Endothelial cell of umbilical vein (primary cell): ENCODE measurements at regions not wholly inside any gene's neighbourhood (a gene's known extent, or its start where the extent isn't known, plus 50 kb on each side); places are given as distances from the start of the nearest gene placed in this dataset.

ENCODE experiments used
- BruUV-seq: library from RNA; stranded (reverse); fragments of 400-500 nt; replicated peaks from 2 replicates; lab custom pipeline; 2021; lab: Mats Ljungman, UMichigan
- CTCF ChIA-PET: fragments of 300-600, 350-600 bp; sonication (Branson Sonifier 250); formaldehyde crosslinking; loops from one replicate; lab custom pipeline; 2021; ENCODE audit warnings: antibody characterized with exemption, inconsistent platforms; lab: Charles Lee
- POLR2A ChIA-PET: fragments of 300-600, 350-600 bp; sonication (Branson Sonifier 250); formaldehyde crosslinking; loops from one replicate; lab custom pipeline; 2021; ENCODE audit warnings: antibody characterized with exemption, inconsistent platforms; lab: Charles Lee
- DNase-seq: peaks from one replicate; pipeline ENCODE4 v3.0.0-alpha.2; 2011; ENCODE audit warnings: low read depth, low spot score
- FAIRE-seq: peaks from 2 replicates; lab custom pipeline; 2011; peaks lifted over from hg19 to GRCh38; lab: Jason Lieb, UNC
- H2AFZ ChIP-seq: 2 replicates; pipeline ENCODE4 v1.6.0; 2012; ENCODE audit warnings: low read depth, low read length, control low read depth, inconsistent platforms
- H3K27ac ChIP-seq: 2 replicates; pipeline ENCODE4 v1.5.1; 2011; ENCODE audit warnings: low read depth, mild to moderate bottlenecking, control low read depth, low read length, moderate library complexity; ENCODE audit not compliant: insufficient read depth
- H3K27me3 ChIP-seq, 2 experiments: 2 replicates each; pipeline versions ENCODE4 v1.6.0 to v1.6.1; 2011; ENCODE audit warnings: low read length in 2 of 2, mixed read lengths in 1 of 2; ENCODE audit not compliant: control insufficient read depth in 2 of 2, insufficient read depth in 2 of 2
- H3K36me3 ChIP-seq, 2 experiments: 2 replicates in 1 of 2; 3 replicates in 1 of 2; pipeline ENCODE4 v1.5.1; 2011; ENCODE audit warnings: low read length in 2 of 2, mild to moderate bottlenecking in 1 of 2, moderate library complexity in 1 of 2; ENCODE audit not compliant: control insufficient read depth in 2 of 2, insufficient read depth in 2 of 2; ENCODE audit errors: extremely low read depth in 1 of 2
- H3K4me1 ChIP-seq: 3 replicates; pipeline ENCODE4 v1.5.1; 2011; ENCODE audit warnings: mild to moderate bottlenecking, low read length; ENCODE audit not compliant: control insufficient read depth, insufficient read depth; ENCODE audit errors: extremely low read depth
- H3K4me2 ChIP-seq: 2 replicates; pipeline ENCODE4 v1.6.1; 2011; ENCODE audit warnings: low read length, control low read depth, mixed read lengths; ENCODE audit not compliant: insufficient read depth
- H3K4me3 ChIP-seq, 3 experiments: fragments of 200-600 bp in 1 of 3; sonication (generic), shearing (Covaris generic) in 1 of 3; replicated peaks in 1 of 3; 2 replicates each; pipeline ENCODE4 v1.5.1; 2011 to 2016; ENCODE audit warnings: control low read depth in 3 of 3, low read length in 3 of 3, mild to moderate bottlenecking in 2 of 3, inconsistent platforms in 1 of 3, low read depth in 1 of 3, moderate library complexity in 1 of 3; ENCODE audit not compliant: insufficient read depth in 1 of 3
- H3K79me2 ChIP-seq: 2 replicates; pipeline ENCODE4 v1.6.0; 2012; ENCODE audit warnings: low read length, inconsistent platforms; ENCODE audit not compliant: control insufficient read depth, insufficient read depth
- H3K9ac ChIP-seq: replicated peaks from 2 replicates; pipeline ENCODE3; 2011; ENCODE audit warnings: low read length, control low read depth; ENCODE audit not compliant: insufficient read depth; ENCODE audit errors: extremely low read depth
- H3K9me1 ChIP-seq: replicated peaks from 3 replicates; pipeline ENCODE4 v1.6.0; 2011; ENCODE audit warnings: mild to moderate bottlenecking, low read length; ENCODE audit not compliant: control insufficient read depth, insufficient read depth; ENCODE audit errors: extremely low read depth
- H3K9me3 ChIP-seq: replicated peaks from 2 replicates; pipeline ENCODE4 v1.5.1; 2012; ENCODE audit warnings: low read length, inconsistent platforms; ENCODE audit not compliant: control insufficient read depth, insufficient read depth
- H4K20me1 ChIP-seq: replicated peaks from 2 replicates; pipeline ENCODE3; 2011; ENCODE audit warnings: mild to moderate bottlenecking, low read length; ENCODE audit not compliant: control insufficient read depth, insufficient read depth; ENCODE audit errors: extremely low read depth
- CTCF ChIP-seq, 2 donors: IDR thresholded peaks; 1 replicate in 1 of 2; 2 replicates in 1 of 2; pipeline ENCODE4 v1.5.1; 2011; ENCODE audit warnings: low read length in 2 of 2, mild to moderate bottlenecking in 2 of 2, moderate library complexity in 2 of 2, control low read depth in 1 of 2, inconsistent platforms in 1 of 2, low read depth in 1 of 2; ENCODE audit not compliant: insufficient read depth in 1 of 2; ENCODE audit errors: extremely low read depth in 1 of 2
- EZH2 ChIP-seq: IDR thresholded peaks from 2 replicates; pipeline ENCODE4 v1.6.1; 2012; ENCODE audit warnings: borderline replicate concordance, low read depth, mild to moderate bottlenecking, moderate library complexity, low read length, inconsistent platforms; ENCODE audit not compliant: severe bottlenecking
- FOS ChIP-seq: IDR thresholded peaks from 2 replicates; pipeline ENCODE4 v1.6.1; 2011; ENCODE audit warnings: mild to moderate bottlenecking, low read length, moderate library complexity, borderline replicate concordance; ENCODE audit not compliant: insufficient read depth
- GATA2 ChIP-seq: IDR thresholded peaks from 2 replicates; pipeline ENCODE4 v1.7.0; 2011; ENCODE audit warnings: low read depth, mild to moderate bottlenecking, moderate library complexity, mixed read lengths, low read length; ENCODE audit not compliant: insufficient read length, insufficient read depth
- JUN ChIP-seq: IDR thresholded peaks from 2 replicates; pipeline ENCODE4 v1.6.1; 2011; ENCODE audit warnings: borderline replicate concordance, low read depth; ENCODE audit not compliant: insufficient read length, insufficient read depth
- MAX ChIP-seq: IDR thresholded peaks from 2 replicates; pipeline ENCODE4 v1.6.1; 2011; ENCODE audit not compliant: insufficient read depth, insufficient read length
- MYC ChIP-seq: IDR thresholded peaks from one replicate; pipeline ENCODE4 v1.6.1; 2011; ENCODE audit warnings: mild to moderate bottlenecking, low read depth, low read length
- POLR2A ChIP-seq: IDR thresholded peaks from 2 replicates; pipeline ENCODE4 v1.6.1; 2012; ENCODE audit warnings: low read depth, mild to moderate bottlenecking, control low read depth, low read length
- POLR2AphosphoS5 ChIP-seq: IDR thresholded peaks from 2 replicates; pipeline ENCODE4 v1.6.1; 2012; ENCODE audit warnings: low read depth, mild to moderate bottlenecking, control low read depth, low read length, moderate library complexity; ENCODE audit not compliant: insufficient read depth
- dilution Hi-C: fragments of 300-500 bp; cut with MboI; formaldehyde crosslinking; loops from one replicate; pipeline ENCODE4 v1.15.0; 2019; ENCODE audit warnings: low sequenced_read_pairs; ENCODE audit not compliant: extremely low pct_ligation_motif_present
- intact Hi-C: fragments of 100-400 bp; cut with micrococcal nuclease; formaldehyde crosslinking; loops from one replicate; pipeline ENCODE4 v1.10.0; 2022

GRCh38 chr13:72495681-72496080 lies 231.7 kb downstream of the MZT1 start:
- Histone ChIP-seq H3K9me1 (no peaks in the 10 kb centered on the region), H3K27me3 (no peaks in the 10 kb centered on the region), H3K9me3 (no peaks in the 10 kb centered on the region), H3K4me3 (no peak overlapping the region), H3K4me2 (no peak overlapping the region), H3K36me3 (no peaks in the 10 kb centered on the region), H4K20me1 (no peaks in the 10 kb centered on the region), H3K9ac (no peak overlapping the region), H3K79me2 (no peaks in the 10 kb centered on the region), H2AFZ (no peak overlapping the region), H3K27ac (no peak overlapping the region), H3K4me1 (no peaks in the 10 kb centered on the region)
- intact Hi-C loops = no loop called here
- BruUV-seq = no TSS peak
- FAIRE-seq (no peak), DNase-seq (no peak)
- ChIA-PET CTCF (no interaction called here), POLR2A (no interaction called here)
- dilution Hi-C loops = no loop called here
- TF ChIP-seq POLR2AphosphoS5 = no peak
- TF ChIP-seq POLR2A = no peak
- TF ChIP-seq CTCF (IDR thresholded peaks at IDR 0.05; ENCODE audit: extremely low read depth in 1 of 2, insufficient read depth in 1 of 2, low read depth in 1 of 2, low read length in 2 of 2) = no peak
- TF ChIP-seq GATA2 = no peak
- no peak for TF ChIP-seq JUN
- no peak for TF ChIP-seq EZH2
- TF ChIP-seq FOS = no peak
- TF ChIP-seq MYC = no peak
- TF ChIP-seq MAX = no peak
